ENCODE measurements at regions not wholly inside any gene's neighbourhood (a gene's known extent, or its start where the extent isn't known, plus 50 kb on each side); places are given as distances from the start of the nearest gene placed in this dataset.

DNA sequence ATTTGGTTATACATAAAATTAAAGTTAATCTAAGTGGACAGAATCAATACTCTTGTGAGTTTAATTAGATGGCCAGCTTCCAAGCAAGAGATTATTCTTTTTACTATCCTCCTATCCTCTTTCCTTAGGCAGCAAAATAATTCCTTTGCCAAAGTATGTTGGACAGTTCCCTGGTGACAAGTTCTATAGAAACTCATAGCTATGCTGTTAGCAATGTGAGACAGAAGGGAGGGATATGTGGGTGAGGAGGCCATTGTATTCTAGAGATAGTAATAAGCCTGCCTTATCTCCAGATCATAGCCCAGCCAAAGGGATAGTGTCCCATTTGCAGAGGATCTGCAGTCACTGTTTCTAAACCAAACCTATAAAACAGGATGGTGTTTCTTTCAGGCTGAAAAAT is 181.6 kb upstream of the HDAC9 start (continued):
- TF ChIP-seq ZNF671 (CRISPR knock-in tag; IDR thresholded peaks at IDR 0.05) (no peak), ZNF263 (CRISPR knock-in tag; IDR thresholded peaks at IDR 0.05; ENCODE audit: low read depth) (no peak)

DNA sequence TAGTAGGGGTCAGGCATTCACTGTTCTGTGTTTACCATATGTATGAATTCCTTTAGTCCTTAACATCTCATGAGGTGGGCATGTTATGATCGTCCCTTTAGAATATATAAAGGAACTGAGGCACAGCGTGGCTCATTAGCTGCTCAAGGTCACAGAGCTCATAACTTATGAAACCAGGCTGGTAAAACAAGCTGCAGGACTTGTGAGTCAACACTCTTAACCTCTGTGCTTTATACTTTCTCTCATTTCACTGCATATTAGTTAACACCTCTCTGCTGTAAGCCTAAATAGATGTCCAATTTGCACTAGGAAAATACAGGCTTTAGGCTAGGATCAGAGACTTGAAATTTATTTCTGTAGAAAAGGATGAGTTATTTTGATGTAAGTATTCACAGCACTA is 180.3 kb upstream of the HDAC9 start:
- Mint-ChIP-seq H3K4me1 (peaks cover 22% of the 10 kb centered on the region), H3K27ac (no peak overlapping the region), H3K4me3 (no peak overlapping the region), H3K36me3 (no peaks in the 10 kb centered on the region), H3K27me3 (ENCODE audit: low read depth) (no peaks in the 10 kb centered on the region), H3K9me3 (no peaks in the 10 kb centered on the region)
- DNase-seq (ENCODE audit: low spot score), result no peak
- TF ChIP-seq MYBL2 (CRISPR knock-in tag; IDR thresholded peaks at IDR 0.05), result no peak
- TF ChIP-seq ZNF671 (CRISPR knock-in tag; IDR thresholded peaks at IDR 0.05), result no peak
- no peak for TF ChIP-seq SP1 (CRISPR knock-in tag; conservative IDR thresholded peaks at IDR 0.05)
- CTCF ChIA-PET, result interaction anchor here (1.4 kb wide), 1 partner anchor 608 kb away, joined by 3 read pairs; no protein-coding TSS in a partner anchor
- no peak for ATAC-seq
- POLR2A ChIA-PET, result no interaction called here

DNA sequence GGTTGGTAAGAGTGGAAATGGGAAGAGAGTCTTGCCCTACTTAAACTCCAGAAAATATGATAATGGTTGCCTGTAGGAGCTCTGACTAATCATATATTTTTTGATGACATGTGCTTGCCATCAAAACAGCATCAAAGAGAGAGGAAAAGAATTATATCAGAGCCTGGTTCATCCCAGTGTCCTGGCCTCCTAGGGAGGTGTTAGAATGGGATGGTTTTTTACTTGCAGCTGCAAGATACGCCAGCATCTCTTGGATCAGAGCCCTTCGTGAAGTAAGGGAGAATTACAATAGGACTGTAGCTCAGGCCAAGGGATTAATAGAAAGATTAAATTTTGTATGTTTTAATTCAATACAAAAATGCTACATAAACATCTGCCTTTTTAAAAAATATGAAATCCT is 177.6 kb upstream of the HDAC9 start:
- CTCF ChIA-PET, result interaction anchor here (1.3 kb wide), 1 partner anchor 254 kb away, joined by 3 read pairs; no protein-coding TSS in a partner anchor
- TF ChIP-seq SOX15 (CRISPR knock-in tag; IDR thresholded peaks at IDR 0.05), result no peak
- no peak for TF ChIP-seq NFYB (CRISPR knock-in tag; conservative IDR thresholded peaks at IDR 0.05; ENCODE audit: low read depth)
- no peak for TF ChIP-seq ZNF671 (CRISPR knock-in tag; IDR thresholded peaks at IDR 0.05)
- TF ChIP-seq, protein P1, sequence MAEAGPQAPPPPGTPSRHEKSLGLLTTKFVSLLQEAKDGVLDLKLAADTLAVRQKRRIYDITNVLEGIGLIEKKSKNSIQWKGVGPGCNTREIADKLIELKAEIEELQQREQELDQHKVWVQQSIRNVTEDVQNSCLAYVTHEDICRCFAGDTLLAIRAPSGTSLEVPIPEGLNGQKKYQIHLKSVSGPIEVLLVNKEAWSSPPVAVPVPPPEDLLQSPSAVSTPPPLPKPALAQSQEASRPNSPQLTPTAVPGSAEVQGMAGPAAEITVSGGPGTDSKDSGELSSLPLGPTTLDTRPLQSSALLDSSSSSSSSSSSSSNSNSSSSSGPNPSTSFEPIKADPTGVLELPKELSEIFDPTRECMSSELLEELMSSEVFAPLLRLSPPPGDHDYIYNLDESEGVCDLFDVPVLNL (CRISPR knock-in tag; IDR thresholded peaks at IDR 0.05; ENCODE audit: borderline replicate concordance, low read depth), result no peak
- TF ChIP-seq, protein P2, sequence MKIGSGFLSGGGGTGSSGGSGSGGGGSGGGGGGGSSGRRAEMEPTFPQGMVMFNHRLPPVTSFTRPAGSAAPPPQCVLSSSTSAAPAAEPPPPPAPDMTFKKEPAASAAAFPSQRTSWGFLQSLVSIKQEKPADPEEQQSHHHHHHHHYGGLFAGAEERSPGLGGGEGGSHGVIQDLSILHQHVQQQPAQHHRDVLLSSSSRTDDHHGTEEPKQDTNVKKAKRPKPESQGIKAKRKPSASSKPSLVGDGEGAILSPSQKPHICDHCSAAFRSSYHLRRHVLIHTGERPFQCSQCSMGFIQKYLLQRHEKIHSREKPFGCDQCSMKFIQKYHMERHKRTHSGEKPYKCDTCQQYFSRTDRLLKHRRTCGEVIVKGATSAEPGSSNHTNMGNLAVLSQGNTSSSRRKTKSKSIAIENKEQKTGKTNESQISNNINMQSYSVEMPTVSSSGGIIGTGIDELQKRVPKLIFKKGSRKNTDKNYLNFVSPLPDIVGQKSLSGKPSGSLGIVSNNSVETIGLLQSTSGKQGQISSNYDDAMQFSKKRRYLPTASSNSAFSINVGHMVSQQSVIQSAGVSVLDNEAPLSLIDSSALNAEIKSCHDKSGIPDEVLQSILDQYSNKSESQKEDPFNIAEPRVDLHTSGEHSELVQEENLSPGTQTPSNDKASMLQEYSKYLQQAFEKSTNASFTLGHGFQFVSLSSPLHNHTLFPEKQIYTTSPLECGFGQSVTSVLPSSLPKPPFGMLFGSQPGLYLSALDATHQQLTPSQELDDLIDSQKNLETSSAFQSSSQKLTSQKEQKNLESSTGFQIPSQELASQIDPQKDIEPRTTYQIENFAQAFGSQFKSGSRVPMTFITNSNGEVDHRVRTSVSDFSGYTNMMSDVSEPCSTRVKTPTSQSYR (CRISPR knock-in tag; IDR thresholded peaks at IDR 0.05), result 0 out of 2 replicates have a peak, but pooled peaks have one; percentile 2
- TF ChIP-seq, protein P3, sequence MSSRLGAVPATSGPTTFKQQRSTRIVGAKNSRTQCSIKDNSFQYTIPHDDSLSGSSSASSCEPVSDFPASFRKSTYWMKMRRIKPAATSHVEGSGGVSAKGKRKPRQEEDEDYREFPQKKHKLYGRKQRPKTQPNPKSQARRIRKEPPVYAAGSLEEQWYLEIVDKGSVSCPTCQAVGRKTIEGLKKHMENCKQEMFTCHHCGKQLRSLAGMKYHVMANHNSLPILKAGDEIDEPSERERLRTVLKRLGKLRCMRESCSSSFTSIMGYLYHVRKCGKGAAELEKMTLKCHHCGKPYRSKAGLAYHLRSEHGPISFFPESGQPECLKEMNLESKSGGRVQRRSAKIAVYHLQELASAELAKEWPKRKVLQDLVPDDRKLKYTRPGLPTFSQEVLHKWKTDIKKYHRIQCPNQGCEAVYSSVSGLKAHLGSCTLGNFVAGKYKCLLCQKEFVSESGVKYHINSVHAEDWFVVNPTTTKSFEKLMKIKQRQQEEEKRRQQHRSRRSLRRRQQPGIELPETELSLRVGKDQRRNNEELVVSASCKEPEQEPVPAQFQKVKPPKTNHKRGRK (CRISPR knock-in tag; IDR thresholded peaks at IDR 0.05; ENCODE audit: borderline replicate concordance), result no peak
- Mint-ChIP-seq H3K4me1 (peaks cover 23% of the 10 kb centered on the region), H3K9me3 (no peaks in the 10 kb centered on the region), H3K27ac (no peak overlapping the region), H3K36me3 (no peaks in the 10 kb centered on the region), H3K27me3 (ENCODE audit: low read depth) (no peaks in the 10 kb centered on the region), H3K4me3 (peak overlapping the region; percentile 2; the same call in 1 of the 2 replicates)
- DNase-seq (ENCODE audit: low spot score) (no peak), ATAC-seq (no peak)
- POLR2A ChIA-PET, result no interaction called here

DNA sequence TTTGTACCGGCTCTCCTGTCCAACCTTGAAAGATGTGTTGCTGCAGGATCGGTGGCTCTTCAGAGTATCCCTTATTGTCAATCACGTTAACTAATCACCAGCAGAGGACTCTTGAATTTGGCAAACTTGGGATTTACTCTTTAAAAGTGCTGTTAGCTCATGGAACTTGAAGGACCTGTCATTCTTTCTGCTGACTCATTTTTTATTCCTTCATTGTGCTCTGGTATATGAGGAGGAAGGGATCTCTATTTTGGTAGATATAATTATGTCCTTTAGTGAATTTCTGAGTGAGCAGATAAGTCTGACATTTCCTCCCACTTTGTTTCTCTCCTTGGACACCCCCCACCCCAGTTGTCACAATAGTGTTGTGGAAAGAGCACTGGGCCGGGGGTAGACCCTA is 175.1 kb upstream of the HDAC9 start:
- Mint-ChIP-seq H3K4me3 (no peak overlapping the region), H3K27me3 (ENCODE audit: low read depth) (no peaks in the 10 kb centered on the region), H3K4me1 (peaks cover 23% of the 10 kb centered on the region), H3K9me3 (no peaks in the 10 kb centered on the region), H3K36me3 (no peaks in the 10 kb centered on the region), H3K27ac (no peak overlapping the region)
- POLR2A ChIA-PET, result no interaction called here
- CTCF ChIA-PET, result interaction anchor here (0.8 to 1.4 kb wide), 3 partner anchors 28 to 639 kb away, joined by 3 to 5 read pairs (median 3); no protein-coding TSS in a partner anchor
- no peak for ATAC-seq
- DNase-seq (ENCODE audit: low spot score), result no peak
- TF ChIP-seq SP1 (CRISPR knock-in tag; conservative IDR thresholded peaks at IDR 0.05) (no peak), ETV6 (CRISPR knock-in tag; IDR thresholded peaks at IDR 0.05) (no peak)

DNA sequence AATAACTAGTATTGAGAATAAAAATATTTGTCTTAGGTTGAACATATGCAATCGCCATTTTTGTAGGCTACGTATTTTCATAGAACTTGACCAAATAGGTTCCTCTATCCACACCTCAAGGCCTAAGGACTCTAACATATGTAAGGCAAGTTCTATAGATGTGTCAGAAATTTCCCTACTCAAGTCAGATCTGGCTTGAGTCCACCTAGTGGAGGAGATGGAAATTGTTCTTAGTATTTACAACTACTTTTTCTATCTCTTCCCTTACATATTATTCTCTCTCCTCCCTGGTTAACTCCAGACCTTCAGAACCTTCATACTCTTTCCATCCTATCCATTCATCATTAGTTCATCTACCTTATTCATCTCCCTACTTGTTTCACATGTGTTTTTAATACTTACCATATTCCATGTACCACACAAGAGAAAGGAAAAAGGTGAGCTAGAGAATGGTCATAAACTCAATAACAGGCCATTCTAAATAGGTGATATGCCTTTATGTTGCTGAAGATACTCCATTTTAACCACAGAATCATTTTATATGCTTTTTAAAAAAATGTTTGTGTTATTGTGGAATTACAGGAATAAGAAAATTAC is 174.5 kb upstream of the HDAC9 start:
- DNase-seq (ENCODE audit: low spot score) (no peak), ATAC-seq (peak; percentile 74)
- no peaks in the 10 kb centered on the region for H3K9me3 Mint-ChIP-seq
- ChIA-PET CTCF (interaction anchor here (1.0 to 1.6 kb wide), 6 partner anchors 9 to 614 kb away, joined by 3 to 5 read pairs (median 4); no protein-coding TSS in a partner anchor), POLR2A (no interaction called here)
- H3K4me3 Mint-ChIP-seq, result no peak overlapping the region
- TF ChIP-seq, protein P4, sequence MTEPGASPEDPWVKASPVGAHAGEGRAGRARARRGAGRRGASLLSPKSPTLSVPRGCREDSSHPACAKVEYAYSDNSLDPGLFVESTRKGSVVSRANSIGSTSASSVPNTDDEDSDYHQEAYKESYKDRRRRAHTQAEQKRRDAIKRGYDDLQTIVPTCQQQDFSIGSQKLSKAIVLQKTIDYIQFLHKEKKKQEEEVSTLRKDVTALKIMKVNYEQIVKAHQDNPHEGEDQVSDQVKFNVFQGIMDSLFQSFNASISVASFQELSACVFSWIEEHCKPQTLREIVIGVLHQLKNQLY (CRISPR knock-in tag; IDR thresholded peaks at IDR 0.05), result no peak
- no peak for TF ChIP-seq FOXJ3 (CRISPR knock-in tag; IDR thresholded peaks at IDR 0.05; ENCODE audit: borderline replicate concordance)
- TF ChIP-seq ZNF121 (CRISPR knock-in tag; IDR thresholded peaks at IDR 0.05), result no peak
- TF ChIP-seq, protein P3 (CRISPR knock-in tag; IDR thresholded peaks at IDR 0.05; ENCODE audit: borderline replicate concordance), result no peak
- TF ChIP-seq, protein P5, sequence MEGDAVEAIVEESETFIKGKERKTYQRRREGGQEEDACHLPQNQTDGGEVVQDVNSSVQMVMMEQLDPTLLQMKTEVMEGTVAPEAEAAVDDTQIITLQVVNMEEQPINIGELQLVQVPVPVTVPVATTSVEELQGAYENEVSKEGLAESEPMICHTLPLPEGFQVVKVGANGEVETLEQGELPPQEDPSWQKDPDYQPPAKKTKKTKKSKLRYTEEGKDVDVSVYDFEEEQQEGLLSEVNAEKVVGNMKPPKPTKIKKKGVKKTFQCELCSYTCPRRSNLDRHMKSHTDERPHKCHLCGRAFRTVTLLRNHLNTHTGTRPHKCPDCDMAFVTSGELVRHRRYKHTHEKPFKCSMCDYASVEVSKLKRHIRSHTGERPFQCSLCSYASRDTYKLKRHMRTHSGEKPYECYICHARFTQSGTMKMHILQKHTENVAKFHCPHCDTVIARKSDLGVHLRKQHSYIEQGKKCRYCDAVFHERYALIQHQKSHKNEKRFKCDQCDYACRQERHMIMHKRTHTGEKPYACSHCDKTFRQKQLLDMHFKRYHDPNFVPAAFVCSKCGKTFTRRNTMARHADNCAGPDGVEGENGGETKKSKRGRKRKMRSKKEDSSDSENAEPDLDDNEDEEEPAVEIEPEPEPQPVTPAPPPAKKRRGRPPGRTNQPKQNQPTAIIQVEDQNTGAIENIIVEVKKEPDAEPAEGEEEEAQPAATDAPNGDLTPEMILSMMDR (IDR thresholded peaks at IDR 0.05), result peak; percentile 53
- no peaks in the 10 kb centered on the region for H3K27me3 Mint-ChIP-seq (ENCODE audit: low read depth)
- H3K36me3 Mint-ChIP-seq, result no peaks in the 10 kb centered on the region
- H3K27ac Mint-ChIP-seq, result no peak overlapping the region
- peaks cover 23% of the 10 kb centered on the region for H3K4me1 Mint-ChIP-seq
